ENCODE measurements at regions not wholly inside any gene's neighbourhood (a gene's known extent, or its start where the extent isn't known, plus 50 kb on each side); places are given as distances from the start of the nearest gene placed in this dataset.

DNA sequence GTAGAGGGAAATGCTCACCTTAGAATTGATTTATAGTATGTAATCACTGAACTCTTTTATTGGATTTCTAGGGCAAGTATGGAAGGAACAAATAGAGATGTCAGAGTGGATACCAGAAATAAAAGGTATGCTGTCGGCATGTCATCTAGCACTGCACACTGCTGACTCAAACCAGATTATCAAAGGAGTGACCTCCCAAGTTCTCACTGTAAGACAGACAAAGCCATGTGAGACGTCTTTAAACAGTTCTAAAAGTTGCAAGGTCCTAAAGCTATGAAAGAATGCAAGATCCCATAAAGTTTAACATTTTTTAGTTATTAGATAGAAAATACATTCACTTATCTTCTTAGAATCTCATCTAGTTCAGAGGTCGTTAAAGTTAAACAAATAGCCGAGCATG, 70.0 kb upstream of the CPM start:
- H3K36me3 Mint-ChIP-seq: no peaks in the 10 kb centered on the region
- peaks cover 0 to 13% (median 2%) of the 10 kb centered on the region in 3 donors for H3K9me3 Mint-ChIP-seq
- H3K27me3 Mint-ChIP-seq: peaks cover 0 to 11% of the 10 kb centered on the region in 2 donors
- DNase-seq: no peak
- Histone ChIP-seq H3K36me3 (ENCODE audit: control insufficient read depth in 2 of 2, extremely low read depth in 1 of 2, insufficient read depth in 1 of 2, low read length in 1 of 2) (no peaks in the 10 kb centered on the region), H3K27me3 (replicated peaks in 1 of 2; ENCODE audit: control insufficient read depth in 2 of 2, extremely low read depth in 1 of 2, insufficient read depth in 2 of 2, low read length in 1 of 2) (no peaks in the 10 kb centered on the region), H3K9me3 (no peaks in the 10 kb centered on the region), H3K4me3 (ENCODE audit: control insufficient read depth in 1 of 2, extremely low read depth in 1 of 2, low read length in 1 of 2) (no peak overlapping the region), H3K4me1 (ENCODE audit: control insufficient read depth in 1 of 2, extremely low read depth in 1 of 2, insufficient read depth in 2 of 2, low read length in 2 of 2) (no peaks in the 10 kb centered on the region), H3K27ac (ENCODE audit: low read length) (no peak overlapping the region)
- no peak for ATAC-seq (replicated peaks in 1 of 4)
- H3K4me1 Mint-ChIP-seq: peaks cover 0 to 6% (median 0%) of the 10 kb centered on the region in 3 donors
- H3K4me3 Mint-ChIP-seq: no peak overlapping the region
- WGBS (ENCODE audit: insufficient coverage): 100% methylated on average over 1 of the region's 4 CpGs
- ChIA-PET POLR2A (no interaction called here), CTCF (no interaction called here)
- no peak overlapping the region for H3K27ac Mint-ChIP-seq

GRCh38 chr12:69003991-69004390, 71.0 kb upstream of the CPM start:
- ChIA-PET POLR2A (no interaction called here), CTCF (no interaction called here)
- Mint-ChIP-seq H3K27me3 (peaks cover 0 to 15% of the 10 kb centered on the region in 2 donors), H3K36me3 (no peaks in the 10 kb centered on the region), H3K4me1 (peaks cover 0 to 6% (median 0%) of the 10 kb centered on the region in 3 donors), H3K4me3 (no peak overlapping the region), H3K9me3 (peaks cover 0 to 6% (median 1%) of the 10 kb centered on the region in 3 donors), H3K27ac (no peak overlapping the region)
- ATAC-seq (replicated peaks in 1 of 4): no peak
- no peaks in the 10 kb centered on the region for H3K4me1 ChIP-seq (ENCODE audit: control insufficient read depth in 1 of 2, extremely low read depth in 1 of 2, insufficient read depth in 2 of 2, low read length in 2 of 2)
- H3K4me3 ChIP-seq (ENCODE audit: control insufficient read depth in 1 of 2, extremely low read depth in 1 of 2, low read length in 1 of 2): no peak overlapping the region
- WGBS (ENCODE audit: insufficient coverage): no CpG with 5 or more reads among the region's 2 CpGs
- no peaks in the 10 kb centered on the region for H3K9me3 ChIP-seq
- no peaks in the 10 kb centered on the region for H3K27me3 ChIP-seq (replicated peaks in 1 of 2; ENCODE audit: control insufficient read depth in 2 of 2, extremely low read depth in 1 of 2, insufficient read depth in 2 of 2, low read length in 1 of 2)
- no peak for DNase-seq
- no peak overlapping the region for H3K27ac ChIP-seq (ENCODE audit: low read length)
- no peaks in the 10 kb centered on the region for H3K36me3 ChIP-seq (ENCODE audit: control insufficient read depth in 2 of 2, extremely low read depth in 1 of 2, insufficient read depth in 1 of 2, low read length in 1 of 2)

- DNase-seq (no peak), ATAC-seq (replicated peaks in 1 of 4) (no peak)
- no peaks in the 10 kb centered on the region for H3K4me1 ChIP-seq (ENCODE audit: control insufficient read depth in 1 of 2, extremely low read depth in 1 of 2, insufficient read depth in 2 of 2, low read length in 2 of 2)
- WGBS (ENCODE audit: insufficient coverage): 49% methylated on average over 5 of the region's 9 CpGs
- Mint-ChIP-seq H3K36me3 (no peaks in the 10 kb centered on the region), H3K27me3 (peaks cover 9 to 15% of the 10 kb centered on the region in 2 donors), H3K9me3 (no peaks in the 10 kb centered on the region), H3K4me3 (no peak overlapping the region), H3K4me1 (peaks cover 0 to 6% (median 0%) of the 10 kb centered on the region in 3 donors), H3K27ac (no peak overlapping the region)
- H3K27ac ChIP-seq (ENCODE audit: low read length): no peak overlapping the region
- H3K4me3 ChIP-seq (ENCODE audit: control insufficient read depth in 1 of 2, extremely low read depth in 1 of 2, low read length in 1 of 2): no peak overlapping the region
- POLR2A ChIA-PET: no interaction called here
- H3K36me3 ChIP-seq (ENCODE audit: control insufficient read depth in 2 of 2, extremely low read depth in 1 of 2, insufficient read depth in 1 of 2, low read length in 1 of 2): no peaks in the 10 kb centered on the region
- no peaks in the 10 kb centered on the region for H3K27me3 ChIP-seq (replicated peaks in 1 of 2; ENCODE audit: control insufficient read depth in 2 of 2, extremely low read depth in 1 of 2, insufficient read depth in 2 of 2, low read length in 1 of 2)
- H3K9me3 ChIP-seq: no peaks in the 10 kb centered on the region
- CTCF ChIA-PET: no interaction called here
These were observed 74.3 kb upstream of the CPM start for GRCh38 chr12:69007101-69007854.

DNA sequence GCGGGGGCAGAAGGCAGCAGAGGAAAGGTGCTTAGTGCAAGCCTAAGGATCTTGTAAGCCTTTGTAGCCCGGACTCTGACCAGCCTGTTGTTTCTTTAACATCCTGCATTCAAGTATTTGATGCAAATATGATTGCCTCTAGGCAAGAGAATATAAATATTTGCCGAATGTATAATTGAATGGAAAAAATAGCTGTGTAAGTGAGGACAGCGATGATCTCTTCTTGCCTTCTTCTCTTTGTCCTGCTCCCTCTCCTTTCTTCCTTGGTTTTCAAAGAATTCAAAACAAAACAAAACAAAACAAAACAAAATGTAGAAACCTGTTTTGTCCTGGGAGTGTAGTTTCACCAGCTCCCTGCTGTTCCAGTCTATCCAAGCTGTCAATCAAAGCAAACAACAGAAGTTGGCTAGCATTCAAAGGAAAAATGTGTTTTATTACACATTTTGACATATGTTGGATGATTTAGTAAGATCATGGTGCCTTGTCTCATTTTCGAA, 74.9 kb upstream of the CPM start:
- Mint-ChIP-seq H3K36me3 (no peaks in the 10 kb centered on the region), H3K4me3 (no peak overlapping the region), H3K27ac (no peak overlapping the region), H3K27me3 (peaks cover 9 to 13% of the 10 kb centered on the region in 2 donors), H3K9me3 (no peaks in the 10 kb centered on the region), H3K4me1 (peaks cover 0 to 6% (median 0%) of the 10 kb centered on the region in 3 donors)
- ChIA-PET POLR2A (no interaction called here), CTCF (no interaction called here)
- ATAC-seq (replicated peaks in 1 of 4): no peak
- Histone ChIP-seq H3K9me3 (no peaks in the 10 kb centered on the region), H3K4me1 (ENCODE audit: control insufficient read depth in 1 of 2, extremely low read depth in 1 of 2, insufficient read depth in 2 of 2, low read length in 2 of 2) (no peaks in the 10 kb centered on the region), H3K27ac (ENCODE audit: low read length) (no peak overlapping the region), H3K27me3 (replicated peaks in 1 of 2; ENCODE audit: control insufficient read depth in 2 of 2, extremely low read depth in 1 of 2, insufficient read depth in 2 of 2, low read length in 1 of 2) (no peaks in the 10 kb centered on the region), H3K36me3 (ENCODE audit: control insufficient read depth in 2 of 2, extremely low read depth in 1 of 2, insufficient read depth in 1 of 2, low read length in 1 of 2) (no peaks in the 10 kb centered on the region), H3K4me3 (ENCODE audit: control insufficient read depth in 1 of 2, extremely low read depth in 1 of 2, low read length in 1 of 2) (no peak overlapping the region)
- DNase-seq: no peak
- WGBS (ENCODE audit: insufficient coverage): 100% methylated on average over 1 of the region's 5 CpGs

DNA sequence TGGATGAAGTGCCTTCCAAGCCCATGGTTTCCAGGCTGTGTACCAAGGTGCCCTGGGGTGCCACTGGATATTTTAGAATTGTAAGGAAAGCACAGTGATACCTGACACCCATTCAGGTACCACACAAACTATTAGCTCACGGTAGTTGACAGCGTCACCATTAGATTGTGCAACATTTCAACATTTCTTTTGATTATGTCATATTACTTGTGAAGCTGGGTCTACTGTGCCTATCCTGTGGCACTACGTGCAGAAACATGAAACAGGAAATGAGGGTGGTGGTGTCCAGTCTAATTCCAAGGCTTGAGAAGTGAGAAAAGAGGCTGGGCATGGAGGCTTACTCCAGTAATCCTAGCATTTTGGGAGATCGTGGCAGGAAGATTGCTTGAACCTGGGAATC, 75.5 kb upstream of the CPM start:
- H3K27me3 ChIP-seq (replicated peaks in 1 of 2; ENCODE audit: control insufficient read depth in 2 of 2, extremely low read depth in 1 of 2, insufficient read depth in 2 of 2, low read length in 1 of 2): no peaks in the 10 kb centered on the region
- WGBS (ENCODE audit: insufficient coverage): 33% methylated on average over 1 of the region's 4 CpGs
- DNase-seq (no peak), ATAC-seq (replicated peaks in 1 of 4) (no peak)
- no peaks in the 10 kb centered on the region for H3K9me3 ChIP-seq
- H3K9me3 Mint-ChIP-seq: no peaks in the 10 kb centered on the region
- H3K36me3 ChIP-seq (ENCODE audit: control insufficient read depth in 2 of 2, extremely low read depth in 1 of 2, insufficient read depth in 1 of 2, low read length in 1 of 2): no peaks in the 10 kb centered on the region
- no peak overlapping the region for H3K27ac ChIP-seq (ENCODE audit: low read length)
- no peak overlapping the region for H3K27ac Mint-ChIP-seq
- CTCF ChIA-PET: interaction anchor here in 1 of 2 donors (0.5 kb wide), 1 partner anchor 57 kb away, joined by 3 read pairs; no protein-coding TSS in a partner anchor
- peaks cover 9 to 12% of the 10 kb centered on the region in 2 donors for H3K27me3 Mint-ChIP-seq
- H3K36me3 Mint-ChIP-seq: no peaks in the 10 kb centered on the region
- peaks cover 0 to 6% (median 0%) of the 10 kb centered on the region in 3 donors for H3K4me1 Mint-ChIP-seq
- POLR2A ChIA-PET: no interaction called here
- H3K4me3 ChIP-seq (ENCODE audit: control insufficient read depth in 1 of 2, extremely low read depth in 1 of 2, low read length in 1 of 2): no peak overlapping the region
- no peaks in the 10 kb centered on the region for H3K4me1 ChIP-seq (ENCODE audit: control insufficient read depth in 1 of 2, extremely low read depth in 1 of 2, insufficient read depth in 2 of 2, low read length in 2 of 2)
- no peak overlapping the region for H3K4me3 Mint-ChIP-seq

GRCh38 chr12:69014047-69014446, 81.1 kb upstream of the CPM start:
- Mint-ChIP-seq H3K4me1 (no peaks in the 10 kb centered on the region), H3K27me3 (peaks cover 3 to 12% of the 10 kb centered on the region in 2 donors), H3K9me3 (no peaks in the 10 kb centered on the region), H3K4me3 (no peak overlapping the region), H3K27ac (no peak overlapping the region), H3K36me3 (no peaks in the 10 kb centered on the region)
- ATAC-seq (replicated peaks in 1 of 4): no peak
- Histone ChIP-seq H3K4me3 (ENCODE audit: control insufficient read depth in 1 of 2, extremely low read depth in 1 of 2, low read length in 1 of 2) (no peak overlapping the region), H3K27me3 (replicated peaks in 1 of 2; ENCODE audit: control insufficient read depth in 2 of 2, extremely low read depth in 1 of 2, insufficient read depth in 2 of 2, low read length in 1 of 2) (no peaks in the 10 kb centered on the region), H3K4me1 (ENCODE audit: control insufficient read depth in 1 of 2, extremely low read depth in 1 of 2, insufficient read depth in 2 of 2, low read length in 2 of 2) (no peaks in the 10 kb centered on the region), H3K27ac (ENCODE audit: low read length) (no peak overlapping the region), H3K36me3 (ENCODE audit: control insufficient read depth in 2 of 2, extremely low read depth in 1 of 2, insufficient read depth in 1 of 2, low read length in 1 of 2) (no peaks in the 10 kb centered on the region), H3K9me3 (no peaks in the 10 kb centered on the region)
- POLR2A ChIA-PET: interaction anchor here in 1 of 2 donors (0.6 kb wide), 1 partner anchor 1742 kb away, joined by 3 read pairs; no protein-coding TSS in a partner anchor
- WGBS (ENCODE audit: insufficient coverage): 66% methylated on average over 2 of the region's 2 CpGs
- CTCF ChIA-PET: no interaction called here
- no peak for DNase-seq

All from T-cell (primary cell).